ENCODE measurements at regions not wholly inside any gene's neighbourhood (a gene's known extent, or its start where the extent isn't known, plus 50 kb on each side); places are given as distances from the start of the nearest gene placed in this dataset.

- TF ChIP-seq CTCF (IDR thresholded peaks at IDR 0.05; ENCODE audit: insufficient read depth, low read depth, low read length), result no peak
- TF ChIP-seq EZH2 (IDR thresholded peaks at IDR 0.05; ENCODE audit: insufficient read depth, low read length), result no peak
Observed at GRCh38 chr4:180696460-180697092, 1546.6 kb upstream of the TENM3 start.
